IMR-90 (cell line): ENCODE measurements at regions not wholly inside any gene's neighbourhood (a gene's known extent, or its start where the extent isn't known, plus 50 kb on each side); places are given as distances from the start of the nearest gene placed in this dataset.

Experiments used
- ATAC-seq: fragments of 200-7000 bp; cut with Tn5 transposase; 2 replicates; pipeline ENCODE4 v1.9.1; 2020; ENCODE audit warnings: low read depth, mild to moderate bottlenecking, moderate library complexity
- BruUV-seq: library from RNA; stranded (reverse); fragments of 400-500 nt; replicated peaks from 2 replicates; lab custom pipeline; 2021; lab: Mats Ljungman, UMichigan
- CTCF ChIA-PET: fragments of 300-600 bp; formaldehyde crosslinking; extraction: SDS; loops from one replicate; lab custom pipeline; 2021; ENCODE audit warnings: antibody characterized with exemption; lab: Yijun Ruan, JAX
- POLR2A ChIA-PET: fragments of 300-600 bp; sonication (Branson Sonifier 250); formaldehyde crosslinking; loops from one replicate; lab custom pipeline; 2022; ENCODE audit warnings: antibody characterized with exemption; ENCODE audit not compliant: unreplicated experiment; lab: Charles Lee
- DNase-seq: peaks from one replicate; pipeline ENCODE4 v3.0.0; 2013
- H2AFZ ChIP-seq: replicated peaks from 2 replicates; pipeline ENCODE3; 2013; ENCODE audit warnings: low read length, mild to moderate bottlenecking; ENCODE audit not compliant: poor library complexity
- H2AK5ac ChIP-seq: 2 replicates; pipeline ENCODE4 v1.6.1; 2013; ENCODE audit warnings: low read depth, low read length, inconsistent platforms
- H2AK9ac ChIP-seq: replicated peaks from 2 replicates; pipeline ENCODE3; 2013; ENCODE audit warnings: mild to moderate bottlenecking, low read depth, low read length, moderate library complexity; ENCODE audit not compliant: poor library complexity
- H2BK120ac ChIP-seq: 2 replicates; pipeline ENCODE4 v1.6.1; 2013; ENCODE audit warnings: low read depth, low read length, inconsistent platforms
- H2BK15ac ChIP-seq: 3 replicates; pipeline ENCODE4 v1.6.1; 2013; ENCODE audit warnings: low read depth, low read length, inconsistent platforms
- H2BK20ac ChIP-seq: 2 replicates; pipeline ENCODE4 v1.6.1; 2013; ENCODE audit warnings: low read depth, mild to moderate bottlenecking, inconsistent platforms, low read length, moderate library complexity
- H2BK5ac ChIP-seq: 2 replicates; pipeline ENCODE4 v1.6.1; 2013; ENCODE audit warnings: mild to moderate bottlenecking, low read depth, low read length, inconsistent platforms; ENCODE audit not compliant: poor library complexity, severe bottlenecking
- H3K14ac ChIP-seq: replicated peaks from 2 replicates; pipeline ENCODE4 v1.6.1; 2013; ENCODE audit warnings: low read depth, low read length, inconsistent platforms
- H3K18ac ChIP-seq: 2 replicates; pipeline ENCODE4 v1.6.1; 2013; ENCODE audit warnings: low read depth, low read length, control low read depth
- H3K23ac ChIP-seq: 2 replicates; pipeline ENCODE4 v1.6.1; 2013; ENCODE audit warnings: low read depth, low read length, inconsistent platforms
- H3K27ac ChIP-seq: 2 replicates; pipeline ENCODE4 v1.5.1; 2013; ENCODE audit warnings: mild to moderate bottlenecking, control low read depth, low read length; ENCODE audit not compliant: insufficient read depth
- H3K27me3 ChIP-seq: 2 replicates; pipeline ENCODE4 v1.6.1; 2013; ENCODE audit warnings: low read length; ENCODE audit not compliant: control insufficient read depth, insufficient read depth
- H3K36me3 ChIP-seq: 2 replicates; pipeline ENCODE4 v1.6.1; 2013; ENCODE audit warnings: low read length, mixed read lengths; ENCODE audit not compliant: control insufficient read depth, insufficient read depth
- H3K4ac ChIP-seq: 2 replicates; pipeline ENCODE4 v1.6.1; 2013; ENCODE audit warnings: low read depth, low read length, inconsistent platforms
- H3K4me1 ChIP-seq: 2 replicates; pipeline ENCODE4 v1.6.1; 2013; ENCODE audit warnings: low read length, mixed read lengths; ENCODE audit not compliant: control insufficient read depth, insufficient read depth
- H3K4me2 ChIP-seq: 2 replicates; pipeline ENCODE4 v1.6.1; 2013; ENCODE audit warnings: low read depth, mild to moderate bottlenecking, control low read depth, low read length, moderate library complexity
- H3K4me3 ChIP-seq: 2 replicates; pipeline ENCODE4 v1.5.1; 2013; ENCODE audit warnings: low read depth, mild to moderate bottlenecking, control low read depth, low read length, moderate library complexity; ENCODE audit not compliant: insufficient read depth
- H3K56ac ChIP-seq: 2 replicates; pipeline ENCODE4 v1.6.1; 2013; ENCODE audit warnings: low read length, inconsistent platforms; ENCODE audit not compliant: insufficient read depth; ENCODE audit errors: extremely low read depth
- H3K79me1 ChIP-seq, 2 experiments: 2 replicates each; pipeline ENCODE4 v1.6.1; 2013; ENCODE audit warnings: low read length in 2 of 2, inconsistent platforms in 1 of 2, low read depth in 1 of 2
- H3K9ac ChIP-seq: 2 replicates; pipeline ENCODE4 v1.6.1; 2013; ENCODE audit warnings: low read depth, low read length, control low read depth
- H3K9me1 ChIP-seq: 2 replicates; pipeline ENCODE4 v1.6.1; 2013; ENCODE audit warnings: low read length, inconsistent platforms; ENCODE audit not compliant: insufficient read depth
- H3K9me3 ChIP-seq: 2 replicates; pipeline ENCODE4 v1.6.1; 2013; ENCODE audit warnings: low read length; ENCODE audit not compliant: control insufficient read depth, insufficient read depth
- H4K20me1 ChIP-seq: 2 replicates; pipeline ENCODE4 v1.6.1; 2013; ENCODE audit warnings: low read length, inconsistent platforms; ENCODE audit not compliant: insufficient read depth
- H4K5ac ChIP-seq: 2 replicates; pipeline ENCODE4 v1.6.1; 2013; ENCODE audit warnings: mild to moderate bottlenecking, low read depth, low read length, control low read depth
- H4K8ac ChIP-seq, 2 experiments: 2 replicates each; pipeline ENCODE4 v1.6.1; 2013; ENCODE audit warnings: low read depth in 2 of 2, low read length in 2 of 2, control low read depth in 1 of 2, inconsistent platforms in 1 of 2
- H4K91ac ChIP-seq: 2 replicates; pipeline ENCODE4 v1.6.1; 2013; ENCODE audit warnings: low read depth, low read length, inconsistent platforms; ENCODE audit not compliant: insufficient read depth
- BHLHE40 ChIP-seq: fragments of 150-350 bp; IDR thresholded peaks from 2 replicates; pipeline ENCODE4 v1.6.1; 2016; ENCODE audit warnings: mild to moderate bottlenecking, low read depth, low read length
- MAFK ChIP-seq: IDR thresholded peaks from 2 replicates; pipeline ENCODE4 v1.6.1; 2012; ENCODE audit warnings: low read depth, low read length, improper control_type of control experiment
- MAZ ChIP-seq: IDR thresholded peaks from 2 replicates; pipeline ENCODE4 v1.6.1; 2012; ENCODE audit warnings: low read depth, mild to moderate bottlenecking, low read length, improper control_type of control experiment, moderate library complexity, borderline replicate concordance
- WGBS, 2 experiments: methylation state at CpG; one replicate each; pipeline versions ENCODE4 v1.1.5 to v1.1.7; 2013; ENCODE audit warnings: missing lambda C conversion rate in 2 of 2; ENCODE audit not compliant: insufficient read length in 1 of 2; ENCODE audit errors: extremely low coverage in 2 of 2; 5-methylcytosine and 5-hydroxymethylcytosine counted together
- dilution Hi-C: fragments of 300-500 bp; cut with HindIII; formaldehyde crosslinking; loops from one replicate; pipeline ENCODE4 v1.14.3; 2018; ENCODE audit warnings: low sequenced_read_pairs; ENCODE audit not compliant: unreplicated experiment
- in situ Hi-C: fragments of 300-500 bp; cut with MboI; formaldehyde crosslinking; loops from 3 replicates; pipeline ENCODE4 v1.14.3; 2019; ENCODE audit warnings: low sequenced_read_pairs, inconsistent platforms, mixed read lengths
- intact Hi-C: fragments of 100-400 bp; cut with micrococcal nuclease; formaldehyde crosslinking; loops from 2 replicates; pipeline ENCODE4 v1.10.0; 2022

DNA sequence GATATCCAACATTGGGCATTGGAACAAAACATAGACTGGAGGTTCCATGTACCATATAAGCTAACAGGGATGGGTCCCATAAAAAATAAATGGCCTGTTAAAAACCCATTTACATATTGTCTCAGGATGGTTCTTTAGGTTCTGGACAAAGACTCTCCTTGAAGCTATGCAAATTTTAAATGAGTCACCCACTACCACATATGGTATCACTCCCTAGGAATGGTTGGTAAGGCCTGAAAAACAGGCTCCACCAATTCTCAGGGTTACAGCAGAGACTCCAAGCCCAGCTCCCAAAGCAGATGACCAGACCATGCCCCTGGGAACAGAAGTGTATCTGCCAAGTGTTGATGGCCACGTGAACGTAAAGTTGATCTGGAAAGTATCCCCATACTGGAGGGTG, 190.7 kb upstream of the SPHKAP start:
- H3K4me3 ChIP-seq = no peak overlapping the region
- H2BK15ac ChIP-seq = no peak overlapping the region
- POLR2A ChIA-PET = no interaction called here
- no peak overlapping the region for H4K91ac ChIP-seq
- no peaks in the 10 kb centered on the region for H3K79me1 ChIP-seq
- no peak overlapping the region for H4K8ac ChIP-seq
- no peak overlapping the region for H3K4ac ChIP-seq
- H2AK5ac ChIP-seq = no peak overlapping the region
- no peak overlapping the region for H3K56ac ChIP-seq
- peaks cover 30% of the 10 kb centered on the region for H3K9me3 ChIP-seq
- TF ChIP-seq MAFK (no peak), BHLHE40 (no peak), MAZ (no peak)
- H4K5ac ChIP-seq = no peak overlapping the region
- dilution Hi-C loops = no loop called here
- no peak overlapping the region for H3K14ac ChIP-seq
- H2BK5ac ChIP-seq = no peak overlapping the region
- no peak overlapping the region for H3K4me2 ChIP-seq
- no peak overlapping the region for H2AK9ac ChIP-seq
- CTCF ChIA-PET = no interaction called here
- in situ Hi-C loops = no loop called here
- no peaks in the 10 kb centered on the region for H3K27me3 ChIP-seq
- no peaks in the 10 kb centered on the region for H4K20me1 ChIP-seq
- H3K9ac ChIP-seq = no peak overlapping the region
- DNase-seq (no peak), ATAC-seq (no peak)
- no peak overlapping the region for H2BK20ac ChIP-seq
- no peak overlapping the region for H2AFZ ChIP-seq
- H3K9me1 ChIP-seq = no peaks in the 10 kb centered on the region
- H2BK120ac ChIP-seq = no peak overlapping the region
- intact Hi-C loops = no loop called here
- H3K4me1 ChIP-seq = no peaks in the 10 kb centered on the region
- H3K18ac ChIP-seq = no peak overlapping the region
- BruUV-seq = no TSS peak
- no peak overlapping the region for H3K23ac ChIP-seq
- no peaks in the 10 kb centered on the region for H3K36me3 ChIP-seq
- 69% methylated on average over 2 of the region's 2 CpGs; no CpG with 5 or more reads in 1 of the 2 experiments for WGBS, 2 experiments
- H3K27ac ChIP-seq = no peak overlapping the region
